ENCODE measurements at regions not wholly inside any gene's neighbourhood (a gene's known extent, or its start where the extent isn't known, plus 50 kb on each side); places are given as distances from the start of the nearest gene placed in this dataset.

DNA sequence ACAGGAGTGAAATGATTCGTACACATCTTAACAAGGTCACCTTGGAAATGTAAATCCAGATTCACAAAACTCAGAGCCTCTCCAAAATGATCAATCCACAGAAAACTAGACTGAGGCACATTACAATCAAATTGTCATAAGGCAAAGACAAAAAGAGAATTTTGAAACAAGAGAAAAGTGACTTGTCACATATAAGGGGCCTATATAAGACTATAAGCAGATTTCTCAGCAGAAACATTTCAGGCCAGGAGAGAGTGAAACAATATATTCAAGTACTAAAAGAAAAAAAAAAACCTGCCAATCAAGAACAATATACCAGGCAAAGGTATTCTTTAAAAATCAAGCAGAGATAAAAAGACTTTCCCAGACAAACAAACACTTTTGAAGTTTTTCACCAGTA lies 429.1 kb downstream of the BCAT1 start:
- no peak overlapping the region for H4K5ac ChIP-seq (ENCODE audit: low read depth, low read length)
- H3K4me2 ChIP-seq (ENCODE audit: low read depth, low read length): no peak overlapping the region
- H3K79me1 ChIP-seq (ENCODE audit: low read depth in 1 of 2, low read length in 2 of 2): peaks cover 7 to 9% of the 10 kb centered on the region in 2 experiments
- H2AK5ac ChIP-seq (ENCODE audit: low read depth, low read length): no peak overlapping the region
- no peak for TF ChIP-seq MXI1 (IDR thresholded peaks at IDR 0.05; ENCODE audit: borderline replicate concordance, low read depth, low read length)
- no peak for TF ChIP-seq RFX5 (IDR thresholded peaks at IDR 0.05; ENCODE audit: low read depth, low read length)
- TF ChIP-seq, protein P1, sequence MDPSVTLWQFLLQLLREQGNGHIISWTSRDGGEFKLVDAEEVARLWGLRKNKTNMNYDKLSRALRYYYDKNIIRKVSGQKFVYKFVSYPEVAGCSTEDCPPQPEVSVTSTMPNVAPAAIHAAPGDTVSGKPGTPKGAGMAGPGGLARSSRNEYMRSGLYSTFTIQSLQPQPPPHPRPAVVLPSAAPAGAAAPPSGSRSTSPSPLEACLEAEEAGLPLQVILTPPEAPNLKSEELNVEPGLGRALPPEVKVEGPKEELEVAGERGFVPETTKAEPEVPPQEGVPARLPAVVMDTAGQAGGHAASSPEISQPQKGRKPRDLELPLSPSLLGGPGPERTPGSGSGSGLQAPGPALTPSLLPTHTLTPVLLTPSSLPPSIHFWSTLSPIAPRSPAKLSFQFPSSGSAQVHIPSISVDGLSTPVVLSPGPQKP (IDR thresholded peaks at IDR 0.05; ENCODE audit: borderline replicate concordance, low read depth, low read length): no peak
- TF ChIP-seq POLR2A (IDR thresholded peaks at IDR 0.05; ENCODE audit: low read depth, low read length): no peak
- no peak for TF ChIP-seq RAD21 (IDR thresholded peaks at IDR 0.05; ENCODE audit: low read length)
- TF ChIP-seq CEBPB (IDR thresholded peaks at IDR 0.05; ENCODE audit: low read depth, low read length): no peak
- TF ChIP-seq CHD1 (IDR thresholded peaks at IDR 0.05; ENCODE audit: low read depth, low read length): no peak
- TF ChIP-seq MAFK (IDR thresholded peaks at IDR 0.05; ENCODE audit: low read depth, low read length): no peak
- TF ChIP-seq BHLHE40 (IDR thresholded peaks at IDR 0.05; ENCODE audit: low read depth, low read length): no peak
- TF ChIP-seq, protein P2, sequence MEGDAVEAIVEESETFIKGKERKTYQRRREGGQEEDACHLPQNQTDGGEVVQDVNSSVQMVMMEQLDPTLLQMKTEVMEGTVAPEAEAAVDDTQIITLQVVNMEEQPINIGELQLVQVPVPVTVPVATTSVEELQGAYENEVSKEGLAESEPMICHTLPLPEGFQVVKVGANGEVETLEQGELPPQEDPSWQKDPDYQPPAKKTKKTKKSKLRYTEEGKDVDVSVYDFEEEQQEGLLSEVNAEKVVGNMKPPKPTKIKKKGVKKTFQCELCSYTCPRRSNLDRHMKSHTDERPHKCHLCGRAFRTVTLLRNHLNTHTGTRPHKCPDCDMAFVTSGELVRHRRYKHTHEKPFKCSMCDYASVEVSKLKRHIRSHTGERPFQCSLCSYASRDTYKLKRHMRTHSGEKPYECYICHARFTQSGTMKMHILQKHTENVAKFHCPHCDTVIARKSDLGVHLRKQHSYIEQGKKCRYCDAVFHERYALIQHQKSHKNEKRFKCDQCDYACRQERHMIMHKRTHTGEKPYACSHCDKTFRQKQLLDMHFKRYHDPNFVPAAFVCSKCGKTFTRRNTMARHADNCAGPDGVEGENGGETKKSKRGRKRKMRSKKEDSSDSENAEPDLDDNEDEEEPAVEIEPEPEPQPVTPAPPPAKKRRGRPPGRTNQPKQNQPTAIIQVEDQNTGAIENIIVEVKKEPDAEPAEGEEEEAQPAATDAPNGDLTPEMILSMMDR (conservative IDR thresholded peaks at IDR 0.05; ENCODE audit: low read depth, low read length): no peak
- no peak for TF ChIP-seq MAZ (IDR thresholded peaks at IDR 0.05; ENCODE audit: borderline replicate concordance, low read depth, low read length)
- TF ChIP-seq, protein P3, sequence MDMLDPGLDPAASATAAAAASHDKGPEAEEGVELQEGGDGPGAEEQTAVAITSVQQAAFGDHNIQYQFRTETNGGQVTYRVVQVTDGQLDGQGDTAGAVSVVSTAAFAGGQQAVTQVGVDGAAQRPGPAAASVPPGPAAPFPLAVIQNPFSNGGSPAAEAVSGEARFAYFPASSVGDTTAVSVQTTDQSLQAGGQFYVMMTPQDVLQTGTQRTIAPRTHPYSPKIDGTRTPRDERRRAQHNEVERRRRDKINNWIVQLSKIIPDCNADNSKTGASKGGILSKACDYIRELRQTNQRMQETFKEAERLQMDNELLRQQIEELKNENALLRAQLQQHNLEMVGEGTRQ (IDR thresholded peaks at IDR 0.05; ENCODE audit: low read depth, low read length): no peak
- TF ChIP-seq FOS (IDR thresholded peaks at IDR 0.05; ENCODE audit: low read depth, low read length): no peak
- no peak for TF ChIP-seq SMC3 (IDR thresholded peaks at IDR 0.05; ENCODE audit: low read depth, low read length)
- no peak for TF ChIP-seq RCOR1 (IDR thresholded peaks at IDR 0.05; ENCODE audit: insufficient replicate concordance, low read length)
- H3K18ac ChIP-seq (ENCODE audit: low read depth, low read length): no peak overlapping the region
- H3K9ac ChIP-seq (ENCODE audit: low read depth, low read length): no peak overlapping the region
- H3K4me3 ChIP-seq (ENCODE audit: insufficient read depth, low read depth, low read length): no peak overlapping the region
- intact Hi-C loops (cut with micrococcal nuclease) (no loop called here), dilution Hi-C loops (cut with HindIII; ENCODE audit: low sequenced_read_pairs, unreplicated experiment) (no loop called here), in situ Hi-C loops (cut with MboI; ENCODE audit: low sequenced_read_pairs) (no loop called here)
- ATAC-seq (ENCODE audit: low read depth) (no peak), DNase-seq (no peak)
- CTCF ChIA-PET: interaction anchor here (0.6 kb wide), 1 partner anchor 170 kb away, joined by 4 read pairs; no protein-coding TSS in a partner anchor
- no peak overlapping the region for H2AK9ac ChIP-seq (replicated peaks; ENCODE audit: low read depth, low read length, poor library complexity)
- no peaks in the 10 kb centered on the region for H3K9me1 ChIP-seq (ENCODE audit: insufficient read depth, low read length)
- H3K9me3 ChIP-seq (ENCODE audit: control insufficient read depth, insufficient read depth, low read length): peaks cover 8% of the 10 kb centered on the region
- H2BK20ac ChIP-seq (ENCODE audit: low read depth, low read length): no peak overlapping the region
- no peak overlapping the region for H3K23ac ChIP-seq (ENCODE audit: low read depth, low read length)
- H3K36me3 ChIP-seq (ENCODE audit: control insufficient read depth, insufficient read depth, low read length): no peaks in the 10 kb centered on the region
- H3K4ac ChIP-seq (ENCODE audit: low read depth, low read length): no peak overlapping the region
- no peak overlapping the region for H2BK120ac ChIP-seq (ENCODE audit: low read depth, low read length)
- no peak overlapping the region for H3K14ac ChIP-seq (replicated peaks; ENCODE audit: low read depth, low read length)
- no CpG with 5 or more reads among the region's 1 CpG for WGBS, 2 experiments (ENCODE audit: extremely low coverage in 2 of 2, insufficient read length in 1 of 2)
- no peaks in the 10 kb centered on the region for H3K27me3 ChIP-seq (ENCODE audit: control insufficient read depth, insufficient read depth, low read length)
- no peak overlapping the region for H3K56ac ChIP-seq (ENCODE audit: extremely low read depth, insufficient read depth, low read length)
- no peak overlapping the region for H2BK5ac ChIP-seq (ENCODE audit: low read depth, low read length, poor library complexity, severe bottlenecking)
- H3K27ac ChIP-seq (ENCODE audit: insufficient read depth, low read length): no peak overlapping the region
- no peak overlapping the region for H2AFZ ChIP-seq (replicated peaks; ENCODE audit: low read length, poor library complexity)
- no peaks in the 10 kb centered on the region for H3K4me1 ChIP-seq (ENCODE audit: control insufficient read depth, insufficient read depth, low read length)
- no peak overlapping the region for H4K91ac ChIP-seq (ENCODE audit: insufficient read depth, low read depth, low read length)
- POLR2A ChIA-PET (ENCODE audit: unreplicated experiment): no interaction called here
- H4K8ac ChIP-seq (ENCODE audit: low read depth in 2 of 2, low read length in 2 of 2): no peak overlapping the region
- H4K20me1 ChIP-seq (ENCODE audit: insufficient read depth, low read length): no peaks in the 10 kb centered on the region
- no peak overlapping the region for H2BK15ac ChIP-seq (ENCODE audit: low read depth, low read length)
- BruUV-seq (replicated peaks): no TSS peak

Data from IMR-90 (cell line).